NB4 (cell line): ENCODE measurements at regions not wholly inside any gene's neighbourhood (a gene's known extent, or its start where the extent isn't known, plus 50 kb on each side); places are given as distances from the start of the nearest gene placed in this dataset.

Experiments
- DNase-seq: peaks from one replicate; pipeline ENCODE4 v3.0.0; 2010; ENCODE audit warnings: low read depth
- H3K4me3 ChIP-seq: one replicate; pipeline ENCODE4 v1.5.1; 2011; ENCODE audit warnings: mild to moderate bottlenecking, low read depth, low read length, moderate library complexity
- MYC ChIP-seq: IDR thresholded peaks from 2 replicates; pipeline ENCODE4 v1.6.1; 2011; ENCODE audit warnings: low read depth, low read length
- POLR2A ChIP-seq: IDR thresholded peaks from 2 replicates; pipeline ENCODE4 v1.6.1; 2011; ENCODE audit warnings: mild to moderate bottlenecking; ENCODE audit not compliant: insufficient read length; ENCODE audit errors: extremely low read depth
- TF ChIP-seq, protein P1 (sequence below): IDR thresholded peaks from 2 replicates; pipeline ENCODE4 v1.6.1; 2011; ENCODE audit warnings: low read depth, low read length
- TF ChIP-seq, protein P2 (sequence below): IDR thresholded peaks from one replicate; pipeline ENCODE4 v1.5.1; 2012; ENCODE audit warnings: low read depth, low read length

DNA sequence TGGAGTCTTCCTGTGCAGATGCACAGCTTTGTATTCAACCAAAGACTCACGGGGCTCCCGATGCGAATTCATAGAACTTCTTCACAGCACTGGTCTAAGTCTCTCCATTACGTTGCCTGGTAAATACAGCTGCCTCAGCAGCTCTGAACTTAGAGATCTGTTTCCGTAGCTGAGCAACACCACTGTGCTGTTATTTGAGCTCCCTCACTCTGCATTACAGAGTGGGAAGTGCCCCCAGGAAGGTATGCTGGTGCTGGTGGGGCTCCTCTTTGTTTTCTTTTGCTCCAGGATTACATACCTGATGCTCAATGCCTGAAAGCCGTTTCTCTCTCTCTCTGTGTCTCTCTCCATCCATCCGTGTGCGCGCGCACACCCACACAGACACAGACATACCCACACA is 227.5 kb upstream of the RMST start:
- no peak overlapping the region for H3K4me3 ChIP-seq
- TF ChIP-seq POLR2A (no peak), MYC (no peak)
- TF ChIP-seq, protein P1, sequence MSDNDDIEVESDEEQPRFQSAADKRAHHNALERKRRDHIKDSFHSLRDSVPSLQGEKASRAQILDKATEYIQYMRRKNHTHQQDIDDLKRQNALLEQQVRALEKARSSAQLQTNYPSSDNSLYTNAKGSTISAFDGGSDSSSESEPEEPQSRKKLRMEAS = no peak
- TF ChIP-seq, protein P2, sequence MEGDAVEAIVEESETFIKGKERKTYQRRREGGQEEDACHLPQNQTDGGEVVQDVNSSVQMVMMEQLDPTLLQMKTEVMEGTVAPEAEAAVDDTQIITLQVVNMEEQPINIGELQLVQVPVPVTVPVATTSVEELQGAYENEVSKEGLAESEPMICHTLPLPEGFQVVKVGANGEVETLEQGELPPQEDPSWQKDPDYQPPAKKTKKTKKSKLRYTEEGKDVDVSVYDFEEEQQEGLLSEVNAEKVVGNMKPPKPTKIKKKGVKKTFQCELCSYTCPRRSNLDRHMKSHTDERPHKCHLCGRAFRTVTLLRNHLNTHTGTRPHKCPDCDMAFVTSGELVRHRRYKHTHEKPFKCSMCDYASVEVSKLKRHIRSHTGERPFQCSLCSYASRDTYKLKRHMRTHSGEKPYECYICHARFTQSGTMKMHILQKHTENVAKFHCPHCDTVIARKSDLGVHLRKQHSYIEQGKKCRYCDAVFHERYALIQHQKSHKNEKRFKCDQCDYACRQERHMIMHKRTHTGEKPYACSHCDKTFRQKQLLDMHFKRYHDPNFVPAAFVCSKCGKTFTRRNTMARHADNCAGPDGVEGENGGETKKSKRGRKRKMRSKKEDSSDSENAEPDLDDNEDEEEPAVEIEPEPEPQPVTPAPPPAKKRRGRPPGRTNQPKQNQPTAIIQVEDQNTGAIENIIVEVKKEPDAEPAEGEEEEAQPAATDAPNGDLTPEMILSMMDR = no peak
- no peak for DNase-seq

- TF ChIP-seq, protein P2 = no peak
- TF ChIP-seq MYC = no peak
- TF ChIP-seq POLR2A = no peak
- TF ChIP-seq, protein P1 = no peak
- no peak overlapping the region for H3K4me3 ChIP-seq
- DNase-seq = no peak
Measured at GRCh38 chr12:97246368-97246767, 216.2 kb upstream of the RMST start.

- no peak for TF ChIP-seq POLR2A
- TF ChIP-seq, protein P1 = no peak
- TF ChIP-seq, protein P2 = no peak
- TF ChIP-seq MYC = no peak
- no peak overlapping the region for H3K4me3 ChIP-seq
- no peak for DNase-seq
Measured at GRCh38 chr12:97250483-97250882, 212.1 kb upstream of the RMST start.

DNA sequence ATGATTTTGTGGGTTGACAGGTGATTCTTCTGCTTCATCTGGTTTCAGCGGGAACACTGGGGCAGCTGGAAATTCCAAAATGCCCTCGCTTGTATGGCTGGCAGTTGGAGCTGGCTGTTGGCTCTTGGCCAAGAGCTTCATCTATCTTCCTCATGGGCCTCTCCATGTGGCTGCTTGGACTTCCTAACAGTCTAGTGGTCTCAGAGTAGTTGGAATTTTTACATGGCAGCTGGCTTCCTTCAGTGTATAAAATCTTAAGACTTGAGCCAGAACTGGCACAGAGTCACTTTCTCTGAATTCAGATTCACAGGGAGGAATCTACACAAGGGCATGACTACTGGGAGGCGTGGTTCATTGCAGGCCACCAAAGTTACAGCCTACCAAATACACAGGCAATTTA is 204.9 kb upstream of the RMST start:
- DNase-seq = no peak
- H3K4me3 ChIP-seq = no peak overlapping the region
- TF ChIP-seq, protein P1 = no peak
- TF ChIP-seq POLR2A = no peak
- TF ChIP-seq MYC = no peak
- TF ChIP-seq, protein P2 = no peak

DNA sequence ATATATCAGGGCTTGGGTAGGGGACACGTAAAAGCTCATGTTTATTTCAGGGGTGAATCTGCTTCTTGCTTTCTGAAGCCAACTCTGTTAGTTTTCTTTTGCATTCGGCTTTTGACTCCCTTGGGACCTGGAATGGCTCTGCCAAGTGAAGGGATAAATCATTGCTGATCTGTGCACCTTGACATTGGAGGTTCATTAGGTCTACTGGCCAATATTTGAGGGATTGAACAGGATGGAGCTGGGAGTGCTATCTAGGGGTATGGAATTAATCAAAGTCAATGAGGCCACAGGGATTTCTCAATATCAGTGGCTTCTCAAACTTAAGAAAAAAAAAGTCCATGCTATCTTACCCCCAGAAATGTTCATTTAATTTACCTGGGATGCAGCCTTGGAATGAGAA is 203.5 kb upstream of the RMST start:
- DNase-seq = no peak
- TF ChIP-seq, protein P1 = no peak
- TF ChIP-seq, protein P2 = no peak
- TF ChIP-seq MYC = no peak
- no peak for TF ChIP-seq POLR2A
- no peak overlapping the region for H3K4me3 ChIP-seq

GRCh38 chr12:97260786-97261185 is 201.8 kb upstream of the RMST start:
- H3K4me3 ChIP-seq = no peak overlapping the region
- no peak for DNase-seq
- no peak for TF ChIP-seq MYC
